Kidney (tissue), 13 donors: ENCODE measurements at regions not wholly inside any gene's neighbourhood (a gene's known extent, or its start where the extent isn't known, plus 50 kb on each side); places are given as distances from the start of the nearest gene placed in this dataset.

Experiments used
- DNase-seq, 5 donors: peaks; one replicate each; pipeline ENCODE4 v3.0.0-alpha.2; 2013 to 2020
- FAIRE-seq: peaks from 2 replicates; lab custom pipeline; 2012; peaks lifted over from hg19 to GRCh38; lab: Jason Lieb, UNC
- H3K27ac ChIP-seq, 2 donors: one replicate each; pipeline ENCODE4 v1.7.0; 2013; ENCODE audit warnings: low read depth in 2 of 2, low read length in 2 of 2, inconsistent platforms in 1 of 2
- H3K27me3 ChIP-seq: one replicate; pipeline ENCODE4 v1.7.1; 2013; ENCODE audit warnings: low read length, inconsistent platforms; ENCODE audit not compliant: control insufficient read depth, insufficient read depth
- H3K36me3 ChIP-seq, 3 donors: one replicate each; pipeline versions ENCODE4 v1.7.0 to v1.7.1; 2013; ENCODE audit warnings: low read length in 3 of 3, control low read depth in 1 of 3, inconsistent platforms in 1 of 3; ENCODE audit not compliant: insufficient read depth in 3 of 3, control insufficient read depth in 2 of 3
- H3K4me1 ChIP-seq, 3 donors: one replicate each; pipeline versions ENCODE4 v1.7.0 to v1.7.1; 2013; ENCODE audit warnings: low read length in 3 of 3, inconsistent platforms in 1 of 3, low read depth in 1 of 3; ENCODE audit not compliant: control insufficient read depth in 2 of 3, insufficient read depth in 2 of 3
- H3K4me3 ChIP-seq, 3 donors: one replicate each; pipeline versions ENCODE4 v1.7.0 to v1.8.1; 2013; ENCODE audit warnings: low read length in 3 of 3, control low read depth in 1 of 3, inconsistent platforms in 1 of 3
- H3K9ac ChIP-seq, 3 donors: one replicate each; pipeline versions ENCODE4 v1.7.0 to v1.7.1; 2013; ENCODE audit warnings: low read length in 3 of 3, control low read depth in 1 of 3, inconsistent platforms in 1 of 3
- H3K9me3 ChIP-seq, 3 donors: one replicate each; pipeline versions ENCODE4 v1.7.0 to v1.7.1; 2013; ENCODE audit warnings: low read length in 3 of 3, control low read depth in 1 of 3, inconsistent platforms in 1 of 3; ENCODE audit not compliant: control insufficient read depth in 2 of 3, insufficient read depth in 1 of 3
- intact Hi-C: fragments of 100-400 bp; cut with DNase I; formaldehyde crosslinking; loops from one replicate; pipeline ENCODE4 v1.11.1; 2022
- TF ChIP-seq, protein P1 (sequence below): IDR thresholded peaks from 3 replicates; pipeline ENCODE4 v1.5.1; 2012; ENCODE audit warnings: mild to moderate bottlenecking, moderate library complexity, borderline replicate concordance; ENCODE audit not compliant: insufficient read depth; ENCODE audit errors: extremely low read depth
- donor health status: control.
- donor health status: control.
- donor health status: control.
- donor health status: control.
- donor health status: control.
- donor health status: DM: yes; HTN: yes; CAD: no.
- donor health status: Normal renal cell carcinoma (clear cell type).

DNA sequence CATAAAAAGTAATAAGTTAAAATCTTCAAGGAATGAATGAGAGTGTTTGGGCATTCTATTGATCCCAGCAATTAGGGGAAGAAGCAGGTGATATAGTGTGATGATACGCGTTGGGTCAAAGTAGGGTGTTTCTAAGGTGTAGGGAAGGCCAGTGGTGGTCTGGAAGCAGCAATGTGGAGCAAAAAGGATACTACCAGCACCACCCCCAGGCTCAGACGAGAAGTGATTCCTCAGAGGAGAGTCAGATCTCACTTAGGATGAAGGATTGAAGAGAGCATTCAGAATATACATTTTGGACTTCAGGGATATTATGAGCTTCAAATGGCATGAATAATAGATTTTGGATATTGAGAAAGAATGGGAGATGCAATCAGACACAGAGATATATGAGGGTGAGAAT, 497.6 kb downstream of the RMST start:
- DNase-seq: no peak
- Histone ChIP-seq H3K4me1 (no peaks in the 10 kb centered on the region), H3K27ac (no peak overlapping the region), H3K9me3 (peaks cover 0 to 12% (median 0%) of the 10 kb centered on the region in 3 donors), H3K4me3 (no peak overlapping the region), H3K27me3 (no peaks in the 10 kb centered on the region), H3K36me3 (no peaks in the 10 kb centered on the region), H3K9ac (no peak overlapping the region)
- no peak for FAIRE-seq
- intact Hi-C loops: no loop called here
- TF ChIP-seq, protein P1, sequence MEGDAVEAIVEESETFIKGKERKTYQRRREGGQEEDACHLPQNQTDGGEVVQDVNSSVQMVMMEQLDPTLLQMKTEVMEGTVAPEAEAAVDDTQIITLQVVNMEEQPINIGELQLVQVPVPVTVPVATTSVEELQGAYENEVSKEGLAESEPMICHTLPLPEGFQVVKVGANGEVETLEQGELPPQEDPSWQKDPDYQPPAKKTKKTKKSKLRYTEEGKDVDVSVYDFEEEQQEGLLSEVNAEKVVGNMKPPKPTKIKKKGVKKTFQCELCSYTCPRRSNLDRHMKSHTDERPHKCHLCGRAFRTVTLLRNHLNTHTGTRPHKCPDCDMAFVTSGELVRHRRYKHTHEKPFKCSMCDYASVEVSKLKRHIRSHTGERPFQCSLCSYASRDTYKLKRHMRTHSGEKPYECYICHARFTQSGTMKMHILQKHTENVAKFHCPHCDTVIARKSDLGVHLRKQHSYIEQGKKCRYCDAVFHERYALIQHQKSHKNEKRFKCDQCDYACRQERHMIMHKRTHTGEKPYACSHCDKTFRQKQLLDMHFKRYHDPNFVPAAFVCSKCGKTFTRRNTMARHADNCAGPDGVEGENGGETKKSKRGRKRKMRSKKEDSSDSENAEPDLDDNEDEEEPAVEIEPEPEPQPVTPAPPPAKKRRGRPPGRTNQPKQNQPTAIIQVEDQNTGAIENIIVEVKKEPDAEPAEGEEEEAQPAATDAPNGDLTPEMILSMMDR: no peak

DNA sequence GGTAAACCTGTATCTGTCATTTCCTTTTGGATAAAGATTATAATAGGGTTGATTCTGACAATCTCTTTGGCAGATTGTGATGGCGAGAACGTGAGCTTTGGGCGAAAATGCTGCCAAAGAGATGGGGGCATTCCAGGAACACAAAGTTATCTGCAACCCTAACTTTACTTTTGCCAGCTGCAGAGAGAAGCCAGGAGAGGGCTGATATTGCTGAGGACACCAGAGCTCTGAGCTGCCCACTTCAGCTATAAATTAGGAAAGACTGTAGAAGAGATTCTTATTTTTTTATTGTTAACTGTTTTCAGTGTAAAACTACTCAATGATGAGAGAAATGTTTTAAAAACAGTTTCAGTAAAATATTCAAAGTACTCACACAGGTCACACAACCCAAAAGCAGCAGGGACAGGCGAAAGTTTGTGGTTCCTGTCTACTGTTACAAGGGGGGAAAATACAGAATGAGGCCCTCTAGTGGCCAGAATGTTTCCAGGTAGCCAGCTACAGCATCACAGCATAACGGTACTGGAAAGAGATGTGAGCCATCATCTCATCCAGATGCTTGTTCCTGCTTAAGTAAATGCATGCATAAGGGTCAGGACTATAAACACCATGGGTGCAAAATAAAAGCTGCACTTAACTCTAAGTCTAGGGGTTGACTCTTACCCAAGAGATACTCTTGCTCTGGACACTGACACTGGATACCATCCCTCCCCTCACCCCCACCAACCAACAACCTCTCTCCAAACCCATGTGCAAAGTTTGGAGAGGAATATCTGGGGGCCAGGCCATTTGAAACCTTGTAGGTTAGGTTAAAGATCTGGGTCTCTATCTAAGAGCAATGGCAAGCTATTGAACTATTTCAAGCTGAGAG, 498.4 kb downstream of the RMST start:
- no peak overlapping the region for H3K27ac ChIP-seq
- TF ChIP-seq, protein P1: peak; percentile 54
- peaks cover 0 to 12% (median 0%) of the 10 kb centered on the region in 3 donors for H3K9me3 ChIP-seq
- H3K4me1 ChIP-seq: no peaks in the 10 kb centered on the region
- H3K27me3 ChIP-seq: no peaks in the 10 kb centered on the region
- no peak overlapping the region for H3K4me3 ChIP-seq
- no peak for FAIRE-seq
- intact Hi-C loops: no loop called here
- DNase-seq: peak in 3 of 5 donors; percentile 26 to 43 (median 43)
- H3K9ac ChIP-seq: no peak overlapping the region
- H3K36me3 ChIP-seq: no peaks in the 10 kb centered on the region

DNA sequence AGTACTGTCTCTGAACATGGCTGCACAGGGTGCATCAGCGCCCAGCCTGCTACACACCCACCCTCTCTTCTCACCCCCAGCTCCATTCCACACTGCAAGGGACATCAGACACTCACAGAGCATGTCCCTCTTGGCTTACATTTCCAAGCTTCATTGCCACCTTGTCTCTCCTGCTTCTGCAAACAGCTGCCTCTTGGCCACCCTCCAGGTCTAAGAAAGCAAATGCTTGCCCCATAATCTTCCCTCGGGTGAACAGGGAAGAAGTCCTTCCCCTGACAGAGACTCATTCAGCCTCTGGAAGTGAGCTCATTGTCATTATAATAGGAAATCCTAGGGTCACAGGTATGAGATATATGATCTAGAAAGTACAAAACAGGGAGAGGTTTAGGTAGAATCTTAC, 505.2 kb downstream of the RMST start:
- Histone ChIP-seq H3K4me1 (no peaks in the 10 kb centered on the region), H3K27ac (no peak overlapping the region), H3K9ac (no peak overlapping the region), H3K36me3 (no peaks in the 10 kb centered on the region), H3K4me3 (no peak overlapping the region), H3K27me3 (no peaks in the 10 kb centered on the region), H3K9me3 (no peaks in the 10 kb centered on the region)
- TF ChIP-seq, protein P1: no peak
- FAIRE-seq (no peak), DNase-seq (no peak)
- intact Hi-C loops: no loop called here
